Hematopoietic multipotent progenitor cell treated with erythropoietin and hydrocortisone succinate and interleukin-3 and kit ligand, for 8 days (in vitro differentiated cells): ENCODE measurements at regions not wholly inside any gene's neighbourhood (a gene's known extent, or its start where the extent isn't known, plus 50 kb on each side); places are given as distances from the start of the nearest gene placed in this dataset.
"Not testable (repeated sequence)": the region's sequence is repeated elsewhere in the genome, so short reads cannot be mapped to it uniquely, and the experiment has no call there.

Experiments
- DNase-seq: peaks from one replicate; pipeline ENCODE4 v3.0.0-alpha.2; 2015

- no peak for DNase-seq
Observed at GRCh38 chr12:78338054-78338785, 507.5 kb downstream of the NAV3 start.

GRCh38 chr12:78340406-78340805, 509.7 kb downstream of the NAV3 start:
- DNase-seq, result no peak

DNA sequence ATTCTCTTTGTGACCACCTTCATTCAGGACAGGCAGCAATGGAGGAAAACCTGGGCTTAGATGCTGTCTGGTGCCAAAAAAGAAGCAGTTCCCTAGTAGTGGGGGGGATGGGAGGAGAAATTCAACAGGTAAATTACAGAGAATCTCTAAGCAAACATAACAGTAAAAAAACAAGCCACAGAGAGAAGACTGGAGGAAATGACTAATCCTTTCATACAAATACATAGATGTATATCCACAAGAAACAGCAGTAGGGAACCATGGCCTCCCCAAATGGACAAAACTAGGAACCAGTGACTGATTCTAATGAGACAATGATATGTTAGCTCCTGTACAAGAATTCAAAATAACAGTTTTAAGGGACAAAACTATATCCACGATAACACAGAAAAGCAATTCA, 513.0 kb downstream of the NAV3 start:
- DNase-seq, result no peak

DNA sequence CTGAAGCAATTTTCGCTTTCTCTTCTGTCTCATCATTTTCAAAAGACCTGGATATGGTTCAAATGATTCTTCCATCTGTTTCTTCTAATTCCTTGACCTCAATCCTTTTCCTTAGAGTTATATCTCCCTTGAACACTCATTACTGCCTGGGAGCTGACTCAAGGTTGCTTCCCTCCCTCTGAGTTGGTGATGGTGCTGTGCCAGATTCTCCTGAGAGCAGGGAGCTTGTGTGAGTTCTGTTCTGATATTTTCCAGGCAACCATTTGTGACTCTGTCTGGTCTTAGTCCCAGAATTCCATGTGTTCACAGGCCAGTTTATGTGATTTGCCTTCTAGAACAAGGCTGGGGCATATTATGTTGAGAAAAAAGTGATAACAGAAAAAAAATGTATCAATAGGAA, 505.1 kb upstream of the SYT1 start:
- no peak for DNase-seq

DNA sequence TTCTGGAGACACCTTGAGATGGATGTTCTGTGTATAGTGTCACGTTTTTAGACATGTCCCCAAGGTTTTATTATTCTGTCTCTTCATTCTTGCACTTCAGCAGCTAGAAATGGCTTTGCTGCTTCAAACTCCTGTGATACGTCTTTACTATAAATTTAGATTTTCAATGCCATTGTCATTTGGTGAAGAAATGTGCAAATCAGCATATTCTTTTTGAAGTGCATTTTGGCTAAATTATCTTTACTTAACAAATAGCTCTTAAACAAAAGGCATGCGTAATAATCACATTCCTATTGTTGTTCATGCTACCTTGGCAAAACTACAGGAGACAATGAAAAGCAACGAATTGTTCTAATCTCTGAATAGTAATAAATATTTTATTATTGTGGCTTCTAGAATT, 502.9 kb upstream of the SYT1 start:
- DNase-seq, result no peak

DNA sequence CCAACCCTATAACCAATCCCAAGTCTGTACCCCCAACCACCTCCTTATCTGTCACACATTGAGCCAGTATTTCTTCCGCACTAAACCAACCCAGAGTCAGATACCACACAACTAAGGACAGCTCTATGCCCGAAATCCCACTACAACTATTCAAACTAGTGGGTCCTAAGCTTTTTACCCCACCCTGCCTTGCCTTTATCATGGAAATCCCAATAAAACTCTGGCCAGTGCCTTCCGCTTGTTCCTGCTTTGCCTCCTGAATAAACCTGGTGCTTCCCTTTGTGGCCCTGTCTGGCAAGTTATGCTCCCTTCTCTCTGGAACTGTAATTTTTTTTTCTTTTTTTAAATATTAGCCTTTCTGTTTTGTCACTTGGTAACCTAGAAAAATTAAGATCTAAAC, 493.3 kb upstream of the SYT1 start:
- DNase-seq, result no peak

- no peak for DNase-seq
Observed at GRCh38 chr12:78375461-78375860, 489.1 kb upstream of the SYT1 start.

DNA sequence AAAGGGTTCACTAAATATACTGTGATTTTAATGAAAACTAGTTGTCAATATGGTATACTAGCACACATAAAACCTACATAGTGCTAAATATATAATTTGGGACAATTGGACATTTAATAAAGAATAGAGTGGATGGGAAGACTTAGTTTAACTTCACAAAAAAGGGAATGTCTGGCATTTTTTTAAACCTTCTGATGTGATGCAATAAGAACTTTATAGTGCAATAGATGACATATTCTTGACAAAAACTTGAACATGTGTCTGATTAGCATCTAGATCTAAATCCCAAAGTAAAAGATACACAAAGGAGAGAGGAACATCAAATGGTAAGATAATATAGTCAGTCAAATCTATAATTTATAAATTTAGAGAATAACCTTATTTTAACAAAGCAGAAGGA, 488.3 kb upstream of the SYT1 start:
- no peak for DNase-seq

GRCh38 chr12:78379065-78379464, 485.5 kb upstream of the SYT1 start:
- DNase-seq, result not testable (repeated sequence)

- no peak for DNase-seq
Observed at GRCh38 chr12:78383414-78383813, 481.2 kb upstream of the SYT1 start.

DNA sequence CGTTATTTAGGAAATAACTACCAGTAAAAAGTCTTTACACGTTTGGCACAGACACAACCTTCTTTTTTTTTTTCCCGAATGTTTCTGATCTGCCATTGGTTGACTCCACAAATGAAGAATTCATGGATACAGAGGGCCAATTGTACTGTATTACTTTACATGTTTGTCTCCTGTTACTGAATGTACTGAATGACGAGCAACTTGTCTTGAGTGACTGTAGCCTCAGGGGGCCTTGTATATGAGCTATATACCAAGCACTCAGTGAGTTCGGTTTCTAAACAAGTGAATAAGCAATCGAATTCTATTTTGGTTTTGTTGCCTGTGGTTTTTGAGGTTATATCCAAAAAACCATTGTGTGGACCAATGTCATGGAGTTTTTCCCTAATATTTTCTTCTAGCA, 480.0 kb upstream of the SYT1 start:
- no peak for DNase-seq

GRCh38 chr12:78385541-78385940, 479.0 kb upstream of the SYT1 start:
- no peak for DNase-seq

- DNase-seq, result no peak
Observed at GRCh38 chr12:78386871-78387270, 477.7 kb upstream of the SYT1 start.

DNA sequence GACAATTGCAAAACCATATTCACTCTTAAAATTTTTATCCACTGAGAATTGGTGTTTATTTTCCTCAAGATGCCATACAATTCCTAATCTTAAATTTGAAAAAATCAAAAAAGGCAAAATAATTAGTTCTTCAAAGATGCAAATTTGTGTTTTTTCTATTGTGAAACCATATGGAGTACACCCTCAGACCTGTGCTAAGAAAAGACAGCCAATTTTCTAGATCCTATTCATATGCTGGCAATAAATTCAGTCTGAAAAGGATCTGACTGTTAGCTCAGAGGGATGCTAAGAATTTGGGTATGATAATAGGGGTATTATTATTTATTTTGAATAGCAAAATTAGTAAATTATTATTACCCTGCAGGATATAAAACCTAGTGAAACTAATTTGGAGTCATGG, 476.9 kb upstream of the SYT1 start:
- DNase-seq, result no peak

DNA sequence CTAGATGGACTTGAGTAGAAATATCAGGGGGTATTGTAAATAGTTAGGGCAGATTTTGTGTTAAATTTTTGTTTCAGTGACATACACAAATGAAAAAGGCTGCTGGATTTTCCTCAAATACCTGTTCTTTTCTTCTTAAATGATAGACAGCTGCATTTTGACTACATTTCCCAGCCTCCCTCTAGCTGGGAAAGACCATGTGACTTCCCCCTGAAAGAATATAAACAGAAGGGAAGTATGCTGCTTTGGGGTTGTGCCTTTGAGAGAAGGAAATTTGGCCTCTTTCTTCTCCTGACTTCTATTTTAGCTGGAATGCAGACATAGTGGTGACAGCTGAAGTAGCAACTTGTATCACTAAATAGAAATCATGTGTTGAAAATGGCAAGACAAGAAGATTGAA, 476.1 kb upstream of the SYT1 start:
- no peak for DNase-seq

GRCh38 chr12:78390920-78391319, 473.7 kb upstream of the SYT1 start:
- no peak for DNase-seq

GRCh38 chr12:78392918-78393317, 471.7 kb upstream of the SYT1 start:
- no peak for DNase-seq

DNA sequence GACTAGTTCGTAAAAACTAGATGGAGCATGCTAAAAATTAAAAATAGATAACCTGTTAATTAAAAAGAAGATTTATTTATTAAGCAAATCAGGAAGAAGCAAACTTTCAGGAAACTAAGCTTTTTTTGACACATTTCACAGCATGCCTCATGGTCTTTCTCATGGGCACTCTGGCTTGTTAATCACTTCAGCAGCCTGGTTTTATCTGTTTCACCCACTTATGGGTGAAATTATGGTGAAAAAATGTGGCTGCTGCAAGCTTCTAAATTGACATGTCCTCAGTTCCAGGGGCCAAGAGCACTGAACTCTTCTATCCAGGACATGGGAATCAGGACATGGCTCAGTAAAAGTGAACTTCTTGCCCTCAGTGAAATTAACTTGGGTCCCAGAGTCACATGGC, 468.6 kb upstream of the SYT1 start:
- DNase-seq, result no peak

DNA sequence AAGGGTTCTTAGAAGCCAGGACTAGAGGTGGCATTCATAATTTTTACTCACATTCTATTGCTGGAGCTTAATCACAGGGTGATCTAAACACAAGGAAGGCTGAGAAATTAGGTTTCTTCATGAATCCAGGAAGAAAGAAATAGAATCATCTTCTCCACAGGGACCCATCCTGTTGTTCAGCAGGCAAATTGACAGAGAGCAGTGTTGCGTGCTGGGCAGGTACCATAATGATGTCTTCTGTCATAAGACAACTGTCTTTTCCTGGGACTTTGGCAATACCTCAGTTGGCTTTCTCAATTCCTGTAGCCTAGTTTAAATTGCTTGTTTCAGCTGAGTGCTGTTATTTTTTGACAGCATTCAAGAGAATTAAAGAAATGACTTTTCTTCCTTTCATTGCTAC, 468.0 kb upstream of the SYT1 start:
- no peak for DNase-seq

DNA sequence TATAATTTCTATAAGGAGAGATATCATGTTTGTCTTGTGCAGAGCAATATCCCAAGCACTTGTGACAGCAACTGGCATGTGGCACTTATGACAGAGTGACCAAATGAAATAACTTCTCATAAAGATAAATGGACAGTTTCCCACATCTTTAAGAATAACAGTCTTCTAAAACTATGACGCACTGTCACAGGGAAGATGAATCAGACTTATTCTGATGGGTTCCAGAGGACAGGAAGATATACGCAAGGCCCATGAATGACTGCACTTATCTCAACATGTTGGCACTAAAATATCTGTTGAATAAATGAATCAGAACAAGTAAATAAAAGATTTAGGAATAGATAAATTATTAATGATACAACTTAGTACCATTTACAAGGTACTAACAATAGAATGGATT, 465.8 kb upstream of the SYT1 start:
- no peak for DNase-seq

GRCh38 chr12:78402366-78403134, 462.0 kb upstream of the SYT1 start:
- no peak for DNase-seq

- DNase-seq, result no peak
Observed at GRCh38 chr12:78403136-78403535, 461.4 kb upstream of the SYT1 start.

DNA sequence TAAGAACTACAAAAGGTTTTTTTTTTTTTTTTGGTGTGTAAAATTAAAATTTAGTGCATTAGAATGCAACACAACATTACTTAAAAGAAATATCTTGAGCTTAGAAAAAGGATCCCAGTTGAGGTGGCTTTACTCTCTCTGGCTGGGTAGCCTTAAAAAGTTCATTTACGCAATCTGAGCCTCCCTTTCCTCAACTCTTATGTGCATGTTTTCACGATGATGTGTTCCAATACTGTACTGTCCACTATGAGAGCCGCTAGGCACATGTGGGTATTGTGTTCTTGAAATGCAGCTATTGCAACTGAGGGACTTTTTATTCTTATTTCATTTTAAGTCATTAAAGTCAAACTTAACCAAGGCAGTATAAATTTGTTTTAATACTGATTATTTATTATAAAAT, 460.9 kb upstream of the SYT1 start:
- no peak for DNase-seq

DNA sequence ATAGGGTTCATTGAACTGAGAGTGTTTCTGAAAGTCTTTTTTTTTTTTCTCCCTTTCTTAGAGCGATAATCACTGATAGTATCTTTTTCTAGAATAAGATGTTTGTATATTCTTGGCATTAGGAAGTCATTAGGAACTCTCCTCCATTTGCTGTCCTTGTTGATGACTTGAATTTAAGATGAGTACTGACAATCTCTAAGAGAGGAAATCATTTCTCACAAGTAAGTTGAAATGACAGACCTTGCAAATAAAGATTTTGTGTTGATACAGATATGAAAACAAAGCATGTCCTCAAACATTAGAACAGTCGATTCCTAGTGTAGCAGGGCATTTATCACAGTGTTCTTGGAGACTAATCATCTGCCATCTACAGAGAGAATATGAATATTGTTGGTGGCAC, 458.4 kb upstream of the SYT1 start:
- no peak for DNase-seq

GRCh38 chr12:78406828-78407227, 457.7 kb upstream of the SYT1 start:
- no peak for DNase-seq
